ENCODE measurements at regions not wholly inside any gene's neighbourhood (a gene's known extent, or its start where the extent isn't known, plus 50 kb on each side); places are given as distances from the start of the nearest gene placed in this dataset.

DNA sequence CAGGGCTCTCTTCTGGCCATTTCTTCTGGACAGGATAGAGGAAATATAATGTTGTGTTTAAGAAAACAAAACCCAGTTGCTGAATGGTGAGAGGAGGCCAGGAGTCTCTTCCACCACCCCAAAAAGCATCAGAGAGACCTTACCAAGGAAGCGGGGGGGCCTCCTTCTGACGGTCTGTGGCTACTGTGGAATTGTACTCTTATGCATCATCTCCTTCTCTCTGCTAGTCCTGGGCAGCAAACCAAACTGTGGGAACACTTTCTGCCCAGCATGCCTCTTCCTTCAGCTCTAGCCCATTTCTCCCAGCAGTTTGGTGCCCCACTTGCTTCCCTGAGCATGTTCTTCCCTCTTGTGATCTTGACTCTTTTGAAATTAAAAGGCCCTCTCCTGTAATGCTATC lies 157.7 kb downstream of the HHIPL2 start:
- TF ChIP-seq ZNF274 (IDR thresholded peaks at IDR 0.05; ENCODE audit: low read depth, low read length) (no peak), YY1 (IDR thresholded peaks at IDR 0.05; ENCODE audit: insufficient read depth, insufficient read length) (no peak)

Data from NT2/D1 (cell line).